DMS 273 treated with DMSO at 0.1 percent for 48 hours (cell line): ENCODE measurements at regions not wholly inside any gene's neighbourhood (a gene's known extent, or its start where the extent isn't known, plus 50 kb on each side); places are given as distances from the start of the nearest gene placed in this dataset.

Experiments used
- DNase-seq: peaks from one replicate; lab custom pipeline; 2025; lab: John Stamatoyannopoulos, UW

DNA sequence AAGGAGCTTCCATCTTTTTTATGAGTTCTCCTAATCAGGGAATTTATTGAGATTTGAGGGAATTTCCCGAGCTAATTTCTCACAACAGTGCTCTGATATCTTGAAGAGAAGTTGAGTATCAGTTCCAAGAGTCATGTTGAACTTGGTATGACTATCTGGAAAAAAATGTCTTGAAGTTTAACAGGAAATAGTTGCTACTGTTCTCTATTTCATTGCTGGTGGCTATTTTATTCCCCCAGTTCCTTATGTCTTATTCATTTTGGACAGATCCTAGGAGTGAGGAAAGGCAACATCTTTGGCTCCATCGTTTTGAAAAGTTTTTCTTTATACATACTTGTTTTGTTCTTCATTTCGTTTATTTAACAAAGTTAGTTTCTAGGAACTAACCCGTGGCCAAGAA, 307.8 kb upstream of the AGTR1 start:
- DNase-seq, result no peak

DNA sequence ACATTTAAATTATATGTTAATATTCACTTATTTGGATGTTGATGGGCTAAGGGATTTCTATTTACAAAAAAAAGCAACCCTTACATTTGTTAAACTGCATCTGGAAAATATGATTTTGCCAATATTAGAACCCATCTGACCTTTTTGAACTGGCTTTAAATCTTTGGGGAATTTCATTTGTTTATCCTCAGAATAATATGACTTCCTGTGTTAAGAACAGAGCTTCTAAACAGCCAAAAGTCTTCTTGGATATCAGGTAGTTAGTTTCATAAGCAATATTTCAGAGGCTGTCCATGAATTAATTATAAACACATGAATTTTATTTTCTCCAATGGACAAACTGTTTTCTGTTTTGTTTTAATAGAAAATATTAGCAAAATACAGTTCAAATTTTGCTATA, 301.9 kb upstream of the AGTR1 start:
- no peak for DNase-seq

DNA sequence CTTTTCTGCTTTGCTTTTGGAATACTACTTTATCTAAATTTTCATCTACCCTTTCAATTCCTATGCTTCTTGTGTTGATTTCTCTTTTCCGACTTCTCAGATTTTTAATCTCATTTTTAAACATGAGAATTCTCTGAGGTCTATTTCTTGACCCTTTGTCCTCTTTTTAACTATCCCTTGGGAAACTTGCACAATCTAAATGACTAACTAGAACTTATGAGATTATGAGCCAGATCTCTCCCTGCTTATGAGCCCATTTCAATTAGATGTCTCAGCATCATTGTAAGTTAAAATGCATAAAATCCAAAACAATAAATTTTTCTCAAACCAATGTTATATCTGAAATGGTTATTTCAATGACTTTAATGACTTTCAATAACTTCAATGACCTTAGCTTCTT, 296.9 kb upstream of the AGTR1 start:
- DNase-seq, result no peak

DNA sequence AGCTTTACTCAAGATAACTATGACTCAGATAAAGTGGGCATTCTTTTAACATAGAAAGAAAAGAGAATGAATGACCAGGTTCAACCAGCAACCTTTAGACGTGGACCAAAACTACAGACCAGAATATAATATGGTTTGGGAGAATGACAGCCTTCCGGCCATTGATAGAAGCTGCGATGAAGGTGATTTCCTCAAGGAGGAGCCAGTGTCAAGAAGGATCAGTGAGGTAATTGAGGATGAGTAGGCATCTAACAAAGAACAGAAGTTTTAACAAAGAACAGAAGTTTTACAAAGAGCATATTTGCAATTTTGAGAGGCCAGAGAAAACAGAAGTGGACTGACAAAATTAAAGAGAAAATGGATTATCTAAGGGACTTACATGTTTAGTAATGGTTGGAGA, 289.0 kb upstream of the AGTR1 start:
- DNase-seq, result no peak

DNA sequence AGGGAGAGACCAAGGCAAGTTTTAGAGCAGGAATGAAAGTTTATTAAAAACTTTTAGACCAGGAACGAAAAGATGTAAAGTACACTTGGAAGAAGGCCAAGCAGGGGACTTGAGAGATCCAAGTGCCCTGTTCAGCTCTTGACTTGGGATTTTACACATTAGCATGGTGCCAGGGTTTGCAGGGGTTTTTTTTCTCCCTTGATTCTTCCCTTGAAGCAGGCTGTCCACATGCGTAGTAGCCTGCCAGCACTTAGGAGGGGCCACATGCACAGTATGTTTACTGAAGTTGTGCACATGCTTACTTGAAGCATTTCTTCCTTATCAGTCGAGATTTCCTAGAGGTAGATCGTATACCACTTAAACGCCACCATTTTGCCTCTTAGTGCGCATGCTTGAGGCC, 277.5 kb upstream of the AGTR1 start:
- DNase-seq, result no peak

DNA sequence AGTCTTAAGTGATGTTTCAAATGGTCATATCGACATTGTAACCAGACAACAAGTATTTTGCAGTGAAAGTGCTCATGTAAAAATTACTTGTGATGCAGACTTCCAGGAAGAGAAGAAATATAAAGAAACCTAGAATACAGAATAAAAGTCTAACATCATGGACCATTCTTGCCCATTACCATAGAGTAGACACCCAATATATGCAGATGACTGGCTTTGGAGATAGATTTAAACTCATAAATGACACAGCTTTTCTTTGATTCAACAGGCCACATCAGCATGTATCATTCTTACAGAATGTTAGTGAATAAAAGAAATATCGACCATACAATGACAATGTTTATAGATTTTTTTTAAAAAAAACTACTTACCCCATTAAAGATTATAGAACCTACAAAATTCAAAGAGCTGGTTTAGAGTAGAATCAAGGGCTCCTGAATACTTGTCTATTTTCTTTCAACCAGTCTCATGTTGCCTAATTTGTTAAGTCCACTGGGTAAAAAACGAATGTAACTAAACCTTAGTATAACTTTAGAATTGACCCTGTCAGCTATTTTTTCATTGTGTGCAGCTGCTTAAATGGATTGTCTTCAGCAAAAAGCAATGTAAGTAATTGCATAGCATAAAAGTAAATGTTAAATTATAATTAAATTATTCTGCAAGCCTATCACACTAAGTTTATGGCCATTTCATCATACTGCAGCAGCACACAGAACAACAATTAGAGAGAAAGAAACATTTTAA, 268.7 kb upstream of the AGTR1 start:
- DNase-seq, result no peak

DNA sequence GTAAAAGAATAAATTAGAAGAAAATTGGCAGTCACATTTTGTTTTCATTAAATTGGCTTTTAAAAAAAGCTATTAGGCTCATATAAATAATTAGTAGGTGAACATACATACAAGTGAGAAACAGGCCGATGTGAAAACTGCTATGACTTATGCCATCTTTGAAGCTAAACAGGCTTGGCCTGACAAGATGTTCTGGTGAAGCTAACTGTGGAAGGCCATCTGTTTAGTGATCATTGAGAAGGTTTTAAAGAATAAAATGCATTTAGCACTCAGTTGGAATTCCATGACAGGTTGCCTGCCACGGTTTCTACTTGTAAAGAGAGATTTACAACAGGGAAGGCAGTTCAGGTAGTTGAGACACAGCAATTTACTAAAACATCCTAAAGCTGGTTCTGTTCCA, 264.0 kb upstream of the AGTR1 start:
- no peak for DNase-seq

DNA sequence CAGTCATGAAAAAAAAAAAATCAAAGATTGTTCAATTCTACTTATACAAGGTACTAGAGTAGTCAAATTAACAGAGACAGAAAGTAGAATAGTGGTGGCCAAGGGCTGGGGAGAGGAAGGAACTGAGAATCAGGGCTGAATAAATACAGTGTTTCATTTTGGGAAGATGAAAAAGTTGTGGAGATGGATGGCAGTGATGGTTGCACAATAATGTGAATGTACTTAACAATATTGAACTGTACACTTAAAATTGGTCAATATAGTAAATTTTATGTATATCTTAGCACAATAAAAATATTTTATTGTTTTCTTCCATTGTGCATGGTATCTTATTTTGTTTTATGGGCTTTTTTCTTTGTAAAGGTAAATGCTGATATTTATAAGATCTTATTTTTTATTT, 262.2 kb upstream of the AGTR1 start:
- no peak for DNase-seq

DNA sequence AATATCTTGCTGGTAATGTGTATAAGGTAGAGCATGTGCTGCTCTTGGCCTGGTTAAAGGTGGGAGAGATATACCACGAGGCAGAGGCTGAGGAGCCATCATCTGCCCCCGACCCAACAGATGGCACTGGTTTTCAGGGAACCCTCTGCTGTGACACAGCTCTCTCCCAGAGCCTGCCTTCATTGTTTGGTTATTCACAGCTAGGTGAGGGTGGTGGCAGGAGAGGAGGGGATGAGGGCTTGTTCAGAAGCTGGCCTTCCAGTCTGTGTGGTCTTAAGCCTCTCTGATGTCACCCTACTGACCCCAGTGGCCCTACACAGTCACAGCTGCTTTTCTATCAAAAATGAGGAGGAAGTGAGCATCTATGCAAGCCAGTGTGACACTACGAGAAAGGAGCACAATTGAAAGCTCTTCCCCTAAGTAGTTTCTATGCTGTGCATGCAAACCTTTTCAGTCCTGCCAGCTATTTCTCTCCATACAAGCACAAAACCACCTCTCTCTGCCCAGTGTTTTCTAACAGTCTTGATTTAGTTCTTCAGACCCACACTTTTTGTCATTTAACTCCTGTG, 258.4 kb upstream of the AGTR1 start:
- no peak for DNase-seq

DNA sequence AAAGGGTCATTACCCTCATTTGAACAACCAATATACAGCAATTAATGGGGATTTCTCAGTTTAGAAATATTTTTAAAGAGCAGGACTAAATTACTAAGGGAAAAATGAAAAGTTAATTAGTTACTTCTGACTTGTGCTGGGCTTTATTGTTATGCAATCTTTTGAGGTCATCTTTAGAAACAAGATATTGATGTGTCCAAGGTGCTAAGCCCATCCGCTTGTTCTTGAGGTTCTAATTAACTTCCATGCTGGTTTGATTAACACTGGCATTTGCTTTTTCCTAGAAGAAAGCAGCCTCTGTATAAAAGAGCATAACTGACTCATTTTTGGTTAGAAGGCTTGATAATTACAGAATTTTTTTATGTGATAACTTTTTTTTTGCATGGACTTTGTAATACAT, 256.5 kb upstream of the AGTR1 start:
- no peak for DNase-seq

DNA sequence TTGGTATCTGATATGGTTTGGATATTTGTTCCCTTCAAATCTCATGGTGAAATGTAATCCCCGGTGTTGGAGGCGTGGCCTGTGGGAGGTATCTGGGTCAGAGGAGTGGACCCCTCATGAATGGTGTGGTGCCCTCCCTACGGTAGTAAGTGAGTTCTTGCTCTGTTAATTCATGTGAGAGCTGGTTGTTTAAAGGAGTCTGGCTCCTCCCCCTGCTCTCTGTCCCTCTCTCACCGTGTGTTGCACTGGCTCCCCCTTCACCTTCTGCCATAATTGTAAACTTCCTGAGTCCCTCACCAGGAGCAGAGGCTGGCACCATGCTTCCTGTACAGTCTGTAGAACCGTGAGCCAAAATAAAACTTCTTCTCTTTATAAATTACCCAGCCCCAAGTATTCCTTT, 246.9 kb upstream of the AGTR1 start:
- no peak for DNase-seq

DNA sequence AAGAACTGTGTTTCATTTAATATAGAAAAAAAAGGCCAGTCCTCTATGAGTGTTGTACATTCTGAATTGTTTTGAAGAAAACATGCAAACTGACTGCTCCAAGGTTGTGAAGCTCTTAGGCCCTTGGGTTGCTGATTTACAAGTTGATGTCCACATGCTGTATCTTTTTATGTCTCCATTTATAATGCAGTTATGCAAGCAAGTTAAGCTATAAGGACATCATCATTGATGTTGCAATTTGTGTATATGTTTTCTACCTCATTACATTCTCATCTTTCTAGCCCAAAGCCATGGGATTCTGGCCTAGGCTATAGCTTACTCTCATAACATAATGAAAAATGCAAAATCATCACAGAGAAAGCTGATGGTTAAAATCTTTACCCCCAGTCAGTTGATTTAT, 245.7 kb upstream of the AGTR1 start:
- DNase-seq, result no peak

DNA sequence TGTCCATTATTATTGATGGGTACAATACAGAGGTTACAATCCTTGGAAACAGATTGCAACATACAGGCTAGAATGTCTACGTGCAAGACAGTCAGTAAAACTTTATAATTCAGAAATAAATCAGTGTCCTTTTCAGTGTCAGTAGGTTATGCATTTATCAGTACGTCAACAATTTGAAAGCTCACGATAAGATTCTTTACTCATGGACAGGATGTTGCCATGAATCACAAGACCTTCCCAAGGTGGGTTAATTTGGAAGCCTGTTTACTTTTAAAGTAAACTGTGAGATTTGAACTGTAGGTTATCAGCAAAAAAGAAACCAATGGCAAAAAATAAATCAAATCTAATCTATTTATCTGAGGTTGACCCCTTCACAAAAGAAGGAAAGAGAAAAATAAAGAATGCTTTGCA, 243.9 kb upstream of the AGTR1 start:
- no peak for DNase-seq

DNA sequence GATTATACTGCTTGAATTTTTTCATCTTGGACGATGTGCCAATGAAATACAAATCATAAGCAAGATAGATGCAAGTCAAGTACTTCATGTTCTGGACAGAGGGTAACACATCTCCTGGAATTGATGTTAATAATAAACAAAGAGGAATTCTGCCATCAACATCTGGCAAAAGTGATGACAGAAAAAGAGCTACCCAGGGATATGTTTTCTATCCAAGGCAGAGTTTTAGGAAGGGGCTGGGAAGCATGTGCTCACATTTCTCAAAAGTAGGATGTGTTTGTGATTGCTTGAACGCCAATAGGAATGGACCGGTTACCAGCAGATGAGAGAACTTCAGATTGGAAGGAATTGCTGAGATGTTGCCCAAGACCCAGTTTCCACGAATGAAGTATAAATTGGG, 242.6 kb upstream of the AGTR1 start:
- no peak for DNase-seq

DNA sequence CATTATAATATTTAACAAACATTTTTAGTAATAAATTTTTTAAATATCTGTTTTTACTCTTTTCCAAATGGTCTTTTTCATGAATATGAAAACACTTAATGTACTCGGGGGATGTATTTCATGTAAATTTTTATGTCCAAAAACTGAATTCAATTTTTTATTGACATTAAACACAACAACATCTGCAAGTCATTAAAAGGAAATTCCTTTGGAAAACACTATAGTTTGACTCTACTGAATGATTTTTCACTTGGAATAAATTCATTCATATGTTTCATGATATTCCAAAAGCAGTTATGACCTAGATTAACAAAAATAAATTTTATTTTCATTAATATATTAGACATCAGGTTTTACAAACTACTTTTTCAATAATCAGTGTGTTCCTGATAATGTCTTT, 239.8 kb upstream of the AGTR1 start:
- DNase-seq, result no peak

DNA sequence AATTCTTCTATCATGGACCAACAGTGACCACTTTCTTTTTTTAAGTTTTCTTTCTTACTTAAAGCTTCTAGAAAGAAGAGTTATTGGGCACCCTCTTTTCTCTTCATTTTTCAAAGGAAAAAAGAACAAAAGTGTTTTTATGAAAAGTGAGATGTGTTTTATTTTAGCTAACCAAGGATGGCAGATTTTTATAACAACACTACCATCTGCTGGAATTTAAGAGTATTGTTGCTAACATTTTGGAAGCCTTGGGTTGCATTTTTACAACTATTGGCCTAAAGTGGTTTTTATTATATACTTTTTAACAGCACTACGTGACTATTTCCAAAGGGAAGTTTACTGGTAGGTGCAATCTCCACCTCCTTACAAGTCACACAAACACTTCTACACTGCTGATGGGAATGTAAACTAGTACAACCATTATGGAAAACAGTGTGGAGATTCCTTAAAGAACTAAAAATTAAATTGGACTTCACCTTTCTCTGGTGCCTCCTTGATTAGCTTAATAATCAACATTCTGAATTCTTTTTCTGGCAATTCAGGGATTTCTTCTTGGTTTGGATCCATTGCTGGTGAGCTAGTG, 237.7 kb upstream of the AGTR1 start:
- no peak for DNase-seq

DNA sequence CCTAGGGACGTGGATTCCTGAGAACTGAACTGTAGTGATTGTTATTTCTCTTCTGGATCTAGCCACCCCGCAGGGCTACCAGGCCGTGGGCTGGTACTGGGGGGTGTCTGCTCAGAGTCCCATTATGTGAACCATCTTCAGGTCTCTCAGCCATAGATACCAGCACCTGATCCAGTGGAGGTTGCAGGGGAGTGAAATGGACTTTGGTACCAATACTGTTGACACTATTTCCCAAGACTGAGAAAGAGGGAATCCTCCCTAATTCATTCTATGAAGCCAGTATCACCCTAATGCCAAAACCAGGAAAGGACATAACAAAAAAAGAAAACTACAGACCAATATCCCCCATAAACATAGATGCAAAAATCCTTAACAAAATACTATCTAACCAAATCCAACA, 237.0 kb upstream of the AGTR1 start:
- DNase-seq, result no peak

DNA sequence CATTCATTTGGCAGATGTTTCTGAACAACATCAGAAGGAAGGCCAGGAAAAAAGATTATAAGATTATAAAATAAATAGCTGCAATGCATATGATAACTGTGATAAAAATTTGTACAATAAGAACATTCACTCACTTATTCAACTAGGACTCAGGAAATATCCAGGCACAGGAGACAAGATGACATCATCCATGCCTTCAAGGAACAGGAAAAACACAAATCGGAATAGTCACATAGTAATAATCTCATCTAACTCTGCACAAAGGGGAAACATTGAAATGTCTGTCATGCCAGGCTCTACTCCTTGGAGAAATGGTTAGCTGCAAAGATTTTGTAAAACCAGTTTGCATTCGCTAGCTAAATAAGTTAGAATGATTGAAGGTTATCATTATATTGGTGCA, 233.5 kb upstream of the AGTR1 start:
- no peak for DNase-seq

DNA sequence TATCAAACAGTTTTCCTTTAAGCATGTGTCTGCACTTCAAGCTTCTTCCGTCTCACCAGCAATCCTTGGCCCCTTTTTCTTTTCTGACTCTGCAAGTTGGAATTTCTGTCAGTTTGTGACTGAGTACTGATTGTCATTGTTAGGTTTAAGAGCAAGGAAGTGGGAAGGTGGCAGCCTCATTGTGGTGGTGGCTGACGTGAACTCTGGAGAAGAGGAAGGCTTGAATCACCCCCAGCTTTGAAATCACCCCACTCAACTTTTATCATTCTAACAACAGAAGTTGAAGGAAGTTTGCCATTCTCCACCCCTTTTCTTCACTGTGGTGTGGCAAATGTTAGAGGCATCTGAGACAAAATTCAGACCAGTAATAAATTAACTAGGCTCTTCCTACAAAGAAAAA, 231.6 kb upstream of the AGTR1 start:
- DNase-seq, result no peak

DNA sequence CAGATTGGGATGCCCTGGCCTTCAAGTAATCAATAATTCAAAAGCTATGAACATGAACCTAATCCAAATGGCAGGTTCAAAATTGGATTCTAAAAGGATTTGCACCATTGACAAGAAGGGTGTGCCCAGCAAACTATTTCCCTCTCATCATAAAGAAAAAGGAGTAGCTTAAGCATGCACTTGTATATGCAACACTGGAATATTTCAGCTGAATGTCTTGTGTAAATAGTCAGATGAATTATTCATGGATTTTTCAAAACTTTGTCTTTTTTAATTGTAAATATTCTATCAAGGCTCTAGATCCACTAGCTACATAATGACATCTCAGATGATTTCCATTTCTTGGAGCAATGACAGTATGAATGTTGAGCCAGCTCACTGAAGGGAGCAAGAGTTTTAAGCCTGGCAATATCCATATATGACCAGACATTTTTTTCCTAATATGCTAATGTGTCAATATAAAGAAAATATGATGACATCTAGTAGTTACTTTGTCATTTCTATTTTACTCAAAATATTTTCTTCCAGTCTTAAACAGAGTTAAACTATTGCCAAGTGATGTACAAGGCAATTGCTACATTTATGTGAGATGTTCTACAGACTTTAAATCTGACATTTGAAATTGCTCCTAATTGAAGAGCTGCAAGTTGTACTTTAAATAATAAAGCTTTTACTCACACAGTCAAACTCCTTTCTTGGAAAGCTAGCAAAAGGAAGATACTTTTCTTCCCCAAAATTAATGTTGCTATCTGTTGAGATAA, 230.5 kb upstream of the AGTR1 start:
- DNase-seq, result no peak

DNA sequence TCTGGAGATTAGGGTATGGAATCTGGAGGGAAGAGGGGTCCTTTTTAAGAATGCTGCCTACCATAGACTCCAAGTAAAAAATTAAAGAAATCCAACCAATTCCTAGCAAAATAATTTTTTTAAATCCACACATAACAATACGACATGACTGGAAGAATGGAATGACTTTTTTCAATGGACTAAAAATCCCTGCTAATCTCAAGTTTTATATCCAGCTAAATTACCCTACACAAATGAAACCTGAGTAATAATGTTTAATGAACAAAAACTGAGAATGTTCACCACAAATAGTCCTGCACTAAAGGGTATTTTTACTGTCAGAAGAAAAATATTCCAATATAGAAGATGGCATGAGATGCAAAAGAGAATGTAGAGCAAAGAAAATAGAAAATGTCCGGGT, 220.3 kb upstream of the AGTR1 start:
- no peak for DNase-seq

DNA sequence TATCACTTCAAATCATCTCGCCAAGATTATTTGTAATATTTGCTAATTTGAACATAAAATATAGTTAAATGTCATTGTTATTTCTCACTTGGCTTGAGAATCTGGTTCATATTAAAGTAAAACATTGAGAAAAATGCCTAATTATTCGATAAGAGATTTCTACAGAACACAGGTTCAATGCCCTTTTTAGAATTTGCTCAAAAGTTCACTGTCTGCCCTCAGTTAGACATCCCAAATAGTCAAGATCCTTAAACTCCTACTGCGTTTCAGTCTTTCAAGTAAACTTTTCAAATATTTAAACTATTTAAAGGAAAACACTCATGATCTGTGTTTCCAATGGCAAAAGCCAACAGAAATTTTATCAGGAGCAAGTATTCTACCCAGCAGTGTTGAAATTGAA, 204.1 kb upstream of the AGTR1 start:
- DNase-seq, result no peak

DNA sequence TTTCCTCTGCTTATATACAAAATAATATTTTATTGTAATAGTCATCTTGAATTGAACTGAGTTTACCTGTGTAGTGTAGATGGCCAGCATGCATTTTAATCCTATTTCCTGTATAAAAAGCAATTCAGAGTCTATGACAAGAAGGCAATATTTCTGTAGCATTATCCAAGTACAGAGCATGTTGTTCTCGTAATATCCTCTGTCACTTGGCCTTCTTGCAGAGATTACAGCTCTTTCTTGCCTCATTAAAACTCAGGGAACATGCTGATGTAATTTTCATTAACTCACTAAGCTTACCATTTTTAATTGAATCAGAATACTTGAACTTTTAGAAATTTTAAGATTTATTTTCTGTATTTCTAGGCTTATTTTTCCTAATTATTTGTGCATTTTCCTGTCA, 203.3 kb upstream of the AGTR1 start:
- DNase-seq, result no peak
